Neural progenitor cell (in vitro differentiated cells): ENCODE measurements at regions not wholly inside any gene's neighbourhood (a gene's known extent, or its start where the extent isn't known, plus 50 kb on each side); places are given as distances from the start of the nearest gene placed in this dataset.
"Not testable (repeated sequence)": the region's sequence is repeated elsewhere in the genome, so short reads cannot be mapped to it uniquely, and the experiment has no call there.

Source experiments
- DNase-seq: peaks from one replicate; pipeline ENCODE4 v3.0.0-alpha.2; 2016; ENCODE audit warnings: low spot score
- H2AFZ ChIP-seq: fragments of 200-600 bp; sonication (generic); replicated peaks from 2 replicates; pipeline ENCODE4 v1.6.1; 2016; ENCODE audit warnings: antibody characterized with exemption
- H3F3A ChIP-seq: fragments of 200-600 bp; sonication (generic); 2 replicates; pipeline ENCODE4 v1.6.1; 2016; ENCODE audit warnings: antibody characterized with exemption, low read depth
- H3K27ac ChIP-seq: fragments of 200-600 bp; sonication (generic); 2 replicates; pipeline ENCODE4 v1.5.1; 2016; ENCODE audit warnings: mild to moderate bottlenecking
- H3K27me3 ChIP-seq: fragments of 200-600 bp; sonication (generic); 2 replicates; pipeline ENCODE4 v1.6.1; 2016; ENCODE audit warnings: mild to moderate bottlenecking, moderate library complexity
- H3K36me3 ChIP-seq: fragments of 200-600 bp; sonication (generic); 2 replicates; pipeline ENCODE4 v1.5.1; 2016
- H3K4me1 ChIP-seq: fragments of 200-600 bp; sonication (generic); 2 replicates; pipeline ENCODE4 v1.6.1; 2016; ENCODE audit warnings: mixed run types
- H3K4me2 ChIP-seq: fragments of 200-600 bp; sonication (generic); 2 replicates; pipeline ENCODE4 v1.6.1; 2016
- H3K4me3 ChIP-seq: fragments of 200-600 bp; sonication (generic); 2 replicates; pipeline ENCODE4 v1.5.1; 2016
- H3K79me2 ChIP-seq: fragments of 200-600 bp; sonication (generic); 2 replicates; pipeline ENCODE4 v1.6.1; 2016; ENCODE audit warnings: low read depth
- H3K9ac ChIP-seq: fragments of 200-600 bp; sonication (generic); 2 replicates; pipeline ENCODE4 v1.6.1; 2016
- H3K9me3 ChIP-seq: fragments of 200-600 bp; sonication (generic); 2 replicates; pipeline ENCODE4 v1.5.1; 2016; ENCODE audit warnings: low read depth
- H4K20me1 ChIP-seq: fragments of 200-600 bp; sonication (generic); 2 replicates; pipeline ENCODE4 v1.6.1; 2016; ENCODE audit warnings: low read depth
- H3K27ac Mint-ChIP-seq: 3 replicates; pipeline ENCODE4 v1.8.0; 2021; ENCODE audit warnings: mixed read lengths
- H3K27me3 Mint-ChIP-seq: 2 replicates; pipeline ENCODE4 v1.8.0; 2022; ENCODE audit warnings: low read depth, mild to moderate bottlenecking, inconsistent platforms, moderate library complexity, mixed read lengths; ENCODE audit not compliant: insufficient read depth
- H3K36me3 Mint-ChIP-seq: 3 replicates; pipeline ENCODE4 v1.8.0; 2021; ENCODE audit warnings: mixed read lengths
- H3K4me1 Mint-ChIP-seq: 3 replicates; pipeline ENCODE4 v1.8.0; 2021; ENCODE audit warnings: mixed read lengths
- H3K4me3 Mint-ChIP-seq: 3 replicates; pipeline ENCODE4 v1.8.0; 2021; ENCODE audit warnings: mild to moderate bottlenecking, moderate library complexity, mixed read lengths
- H3K9me3 Mint-ChIP-seq: 3 replicates; pipeline ENCODE4 v1.8.0; 2020; ENCODE audit warnings: mixed read lengths
- CTCF ChIP-seq: fragments of 200-600 bp; sonication (generic); IDR thresholded peaks from 2 replicates; pipeline ENCODE4 v1.5.1; 2017; ENCODE audit warnings: antibody characterized with exemption, mild to moderate bottlenecking
- EZH2 ChIP-seq: fragments of 200-600 bp; sonication (generic); IDR thresholded peaks from 2 replicates; pipeline ENCODE4 v1.6.1; 2017; ENCODE audit warnings: antibody characterized with exemption, mild to moderate bottlenecking, moderate library complexity
- EZH2phosphoT487 ChIP-seq: fragments of 200-600 bp; sonication (generic); IDR thresholded peaks from 2 replicates; pipeline ENCODE4 v1.6.1; 2017; ENCODE audit warnings: antibody characterized with exemption

GRCh38 chr14:44388306-44388705 lies 118.8 kb downstream of the FSCB start:
- Mint-ChIP-seq H3K9me3 (peaks cover 2% of the 10 kb centered on the region), H3K4me1 (no peaks in the 10 kb centered on the region), H3K27ac (no peak overlapping the region), H3K36me3 (no peaks in the 10 kb centered on the region), H3K4me3 (no peak overlapping the region), H3K27me3 (peaks cover 2% of the 10 kb centered on the region)
- H3K9ac ChIP-seq, result no peak overlapping the region
- DNase-seq, result no peak
- H3K4me2 ChIP-seq, result no peak overlapping the region
- H3K4me1 ChIP-seq, result no peaks in the 10 kb centered on the region
- H3K36me3 ChIP-seq, result no peaks in the 10 kb centered on the region
- no peaks in the 10 kb centered on the region for H3K79me2 ChIP-seq
- H3K4me3 ChIP-seq, result no peak overlapping the region
- no peak overlapping the region for H2AFZ ChIP-seq
- no peak overlapping the region for H3K27ac ChIP-seq
- H3F3A ChIP-seq, result no peaks in the 10 kb centered on the region
- no peaks in the 10 kb centered on the region for H3K27me3 ChIP-seq
- TF ChIP-seq EZH2 (no peak), CTCF (no peak), EZH2phosphoT487 (no peak)
- H4K20me1 ChIP-seq, result no peaks in the 10 kb centered on the region
- H3K9me3 ChIP-seq, result no peaks in the 10 kb centered on the region

GRCh38 chr14:44385906-44386305 lies 121.2 kb downstream of the FSCB start:
- Histone ChIP-seq H3K9me3 (no peaks in the 10 kb centered on the region), H3K9ac (no peak overlapping the region), H3K4me3 (no peak overlapping the region), H3F3A (no peaks in the 10 kb centered on the region), H3K4me2 (no peak overlapping the region), H4K20me1 (no peaks in the 10 kb centered on the region), H3K36me3 (no peaks in the 10 kb centered on the region), H2AFZ (peak overlapping the region; percentile 16), H3K27ac (no peak overlapping the region), H3K79me2 (no peaks in the 10 kb centered on the region), H3K27me3 (no peaks in the 10 kb centered on the region), H3K4me1 (no peaks in the 10 kb centered on the region)
- no peak for DNase-seq
- no peak overlapping the region for H3K4me3 Mint-ChIP-seq
- H3K27ac Mint-ChIP-seq, result no peak overlapping the region
- peaks cover 2% of the 10 kb centered on the region for H3K9me3 Mint-ChIP-seq
- no peaks in the 10 kb centered on the region for H3K4me1 Mint-ChIP-seq
- H3K36me3 Mint-ChIP-seq, result no peaks in the 10 kb centered on the region
- TF ChIP-seq CTCF (no peak), EZH2 (no peak), EZH2phosphoT487 (no peak)
- peaks cover 2% of the 10 kb centered on the region for H3K27me3 Mint-ChIP-seq

- H3K9ac ChIP-seq, H3K27ac Mint-ChIP-seq: not testable (repeated sequence)
Observed at GRCh38 chr14:44385296-44385695, 121.8 kb downstream of the FSCB start.

GRCh38 chr14:44384601-44385293 lies 122.3 kb downstream of the FSCB start:
- H4K20me1 ChIP-seq, H3K4me3 ChIP-seq, H3K9me3 ChIP-seq, H3K79me2 ChIP-seq, H3K4me2 ChIP-seq, H3K27me3 ChIP-seq, H3K9me3 Mint-ChIP-seq, H3K4me1 ChIP-seq, DNase-seq, H3K9ac ChIP-seq, H3F3A ChIP-seq, H3K27me3 Mint-ChIP-seq, H3K27ac ChIP-seq, H3K36me3 Mint-ChIP-seq, H3K4me3 Mint-ChIP-seq, H3K4me1 Mint-ChIP-seq, H2AFZ ChIP-seq, H3K27ac Mint-ChIP-seq, H3K36me3 ChIP-seq: not testable (repeated sequence)

More at GRCh38 chr14:44385296-44385695, 121.8 kb downstream of the FSCB start:
- H3F3A ChIP-seq, H3K27me3 Mint-ChIP-seq, H3K4me3 Mint-ChIP-seq, H3K27ac ChIP-seq, H3K27me3 ChIP-seq, H3K4me2 ChIP-seq, H3K4me1 ChIP-seq, H3K4me1 Mint-ChIP-seq, DNase-seq, H3K79me2 ChIP-seq, H4K20me1 ChIP-seq, H3K36me3 Mint-ChIP-seq, H3K4me3 ChIP-seq, H3K9me3 ChIP-seq, H3K9me3 Mint-ChIP-seq, H3K36me3 ChIP-seq: not testable (repeated sequence)
- peak overlapping the region; percentile 16 for H2AFZ ChIP-seq
